Peyer's patch (tissue), 4 donors: ENCODE measurements at regions not wholly inside any gene's neighbourhood (a gene's known extent, or its start where the extent isn't known, plus 50 kb on each side); places are given as distances from the start of the nearest gene placed in this dataset.

Source experiments
- DNase-seq, 3 donors: peaks; one replicate each; pipeline ENCODE4 v3.0.0-alpha.2; 2017 to 2019
- H3K27ac ChIP-seq, 4 donors: fragments of 200-600 bp; sonication (generic); one replicate each; pipeline ENCODE4 v1.5.1; 2016 to 2019
- H3K27me3 ChIP-seq, 2 donors: fragments of 200-600 bp; sonication (generic); one replicate each; pipeline ENCODE4 v1.5.1; 2019
- H3K36me3 ChIP-seq, 3 donors: fragments of 200-600 bp; sonication (generic); one replicate each; pipeline ENCODE4 v1.5.1; 2016 to 2019
- H3K4me1 ChIP-seq, 4 donors: fragments of 200-600 bp; sonication (generic); one replicate each; pipeline ENCODE4 v1.5.1; 2016 to 2019
- H3K4me3 ChIP-seq, 4 donors: fragments of 200-600 bp; sonication (generic); 1 replicate in 3 of 4; 2 replicates in 1 of 4; pipeline ENCODE4 v1.5.1; 2016 to 2019; ENCODE audit warnings: mild to moderate bottlenecking in 1 of 4
- H3K9me3 ChIP-seq, 4 donors: fragments of 200-600 bp; sonication (generic); one replicate each; pipeline ENCODE4 v1.5.1; 2016 to 2019; ENCODE audit warnings: mild to moderate bottlenecking in 1 of 4
- POLR2A ChIP-seq, 2 donors: fragments of 450-650 bp; IDR thresholded peaks; one replicate each; pipeline ENCODE4 v1.5.1; 2017; ENCODE audit warnings: antibody characterized with exemption in 2 of 2, mild to moderate bottlenecking in 2 of 2, moderate library complexity in 2 of 2
- TF ChIP-seq, protein P1 (sequence below), 6 experiments: fragments of 450-650 bp in 4 of 6; fragments of 200-600 bp in 2 of 6; sonication (generic) in 1 of 6; IDR thresholded peaks; one replicate each; pipeline ENCODE4 v1.5.1; 2017 to 2019; ENCODE audit warnings: antibody characterized with exemption in 6 of 6, mild to moderate bottlenecking in 3 of 6, moderate library complexity in 1 of 6

GRCh38 chr2:29991086-29991485 lies 69.7 kb upstream of the ALK start:
- TF ChIP-seq POLR2A (IDR thresholded peaks at IDR 0.05), result no peak
- TF ChIP-seq, protein P1, sequence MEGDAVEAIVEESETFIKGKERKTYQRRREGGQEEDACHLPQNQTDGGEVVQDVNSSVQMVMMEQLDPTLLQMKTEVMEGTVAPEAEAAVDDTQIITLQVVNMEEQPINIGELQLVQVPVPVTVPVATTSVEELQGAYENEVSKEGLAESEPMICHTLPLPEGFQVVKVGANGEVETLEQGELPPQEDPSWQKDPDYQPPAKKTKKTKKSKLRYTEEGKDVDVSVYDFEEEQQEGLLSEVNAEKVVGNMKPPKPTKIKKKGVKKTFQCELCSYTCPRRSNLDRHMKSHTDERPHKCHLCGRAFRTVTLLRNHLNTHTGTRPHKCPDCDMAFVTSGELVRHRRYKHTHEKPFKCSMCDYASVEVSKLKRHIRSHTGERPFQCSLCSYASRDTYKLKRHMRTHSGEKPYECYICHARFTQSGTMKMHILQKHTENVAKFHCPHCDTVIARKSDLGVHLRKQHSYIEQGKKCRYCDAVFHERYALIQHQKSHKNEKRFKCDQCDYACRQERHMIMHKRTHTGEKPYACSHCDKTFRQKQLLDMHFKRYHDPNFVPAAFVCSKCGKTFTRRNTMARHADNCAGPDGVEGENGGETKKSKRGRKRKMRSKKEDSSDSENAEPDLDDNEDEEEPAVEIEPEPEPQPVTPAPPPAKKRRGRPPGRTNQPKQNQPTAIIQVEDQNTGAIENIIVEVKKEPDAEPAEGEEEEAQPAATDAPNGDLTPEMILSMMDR (IDR thresholded peaks at IDR 0.05), result no peak
- H3K27me3 ChIP-seq, result no peaks in the 10 kb centered on the region
- H3K4me3 ChIP-seq, result no peak overlapping the region
- no peaks in the 10 kb centered on the region for H3K9me3 ChIP-seq
- H3K27ac ChIP-seq, result no peak overlapping the region
- H3K36me3 ChIP-seq, result no peaks in the 10 kb centered on the region
- H3K4me1 ChIP-seq, result no peaks in the 10 kb centered on the region
- DNase-seq, result no peak

GRCh38 chr2:29995241-29995640 lies 73.9 kb upstream of the ALK start:
- TF ChIP-seq, protein P1 (IDR thresholded peaks at IDR 0.05), result no peak

GRCh38 chr2:30003128-30003527 lies 81.7 kb upstream of the ALK start:
- Histone ChIP-seq H3K27me3 (no peaks in the 10 kb centered on the region), H3K4me1 (no peaks in the 10 kb centered on the region), H3K4me3 (no peak overlapping the region), H3K27ac (no peak overlapping the region), H3K9me3 (no peaks in the 10 kb centered on the region), H3K36me3 (no peaks in the 10 kb centered on the region)
- DNase-seq, result no peak
- TF ChIP-seq, protein P1 (IDR thresholded peaks at IDR 0.05), result no peak
- TF ChIP-seq POLR2A (IDR thresholded peaks at IDR 0.05), result no peak

More at GRCh38 chr2:29995241-29995640, 73.9 kb upstream of the ALK start:
- no peaks in the 10 kb centered on the region for H3K4me1 ChIP-seq
- H3K4me3 ChIP-seq, result no peak overlapping the region
- H3K27me3 ChIP-seq, result no peaks in the 10 kb centered on the region
- DNase-seq, result no peak
- H3K27ac ChIP-seq, result no peak overlapping the region
- H3K9me3 ChIP-seq, result no peaks in the 10 kb centered on the region
- no peaks in the 10 kb centered on the region for H3K36me3 ChIP-seq

DNA sequence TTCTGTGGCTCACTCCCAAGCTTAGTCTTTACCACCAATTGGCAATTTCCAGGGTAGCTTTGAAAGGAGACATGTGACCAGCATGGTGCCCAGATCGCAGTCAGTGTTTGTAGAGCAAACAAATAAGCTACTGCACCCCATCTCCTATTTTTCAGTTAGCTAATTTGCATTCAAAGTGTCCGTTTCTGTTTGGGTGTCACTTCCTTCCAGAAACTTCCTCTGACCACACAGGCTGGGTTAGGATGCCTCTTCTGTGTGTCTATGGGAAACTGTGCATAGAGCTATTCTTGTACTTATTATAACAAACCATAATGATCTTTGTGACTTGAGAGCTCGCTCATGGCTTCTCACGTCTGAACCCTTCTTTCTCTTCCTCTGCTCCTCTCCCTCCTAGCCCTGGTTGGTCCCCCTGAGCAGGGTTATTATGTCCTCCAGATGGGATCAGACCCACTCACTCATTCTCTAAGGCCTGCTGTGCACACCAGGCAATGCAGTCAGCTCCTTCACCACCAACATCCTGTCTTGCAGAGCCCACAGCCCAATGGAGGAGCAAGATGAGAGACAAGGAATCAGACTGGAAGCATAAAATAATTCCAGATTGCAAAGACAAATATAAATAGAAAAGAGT lies 101.2 kb upstream of the ALK start:
- no peak overlapping the region for H3K4me3 ChIP-seq
- H3K4me1 ChIP-seq, result no peaks in the 10 kb centered on the region
- no peak for TF ChIP-seq POLR2A (IDR thresholded peaks at IDR 0.05)
- TF ChIP-seq, protein P1 (IDR thresholded peaks at IDR 0.05), result no peak
- no peaks in the 10 kb centered on the region for H3K27me3 ChIP-seq
- no peak overlapping the region for H3K27ac ChIP-seq
- H3K36me3 ChIP-seq, result no peaks in the 10 kb centered on the region
- no peaks in the 10 kb centered on the region for H3K9me3 ChIP-seq
- DNase-seq, result no peak

DNA sequence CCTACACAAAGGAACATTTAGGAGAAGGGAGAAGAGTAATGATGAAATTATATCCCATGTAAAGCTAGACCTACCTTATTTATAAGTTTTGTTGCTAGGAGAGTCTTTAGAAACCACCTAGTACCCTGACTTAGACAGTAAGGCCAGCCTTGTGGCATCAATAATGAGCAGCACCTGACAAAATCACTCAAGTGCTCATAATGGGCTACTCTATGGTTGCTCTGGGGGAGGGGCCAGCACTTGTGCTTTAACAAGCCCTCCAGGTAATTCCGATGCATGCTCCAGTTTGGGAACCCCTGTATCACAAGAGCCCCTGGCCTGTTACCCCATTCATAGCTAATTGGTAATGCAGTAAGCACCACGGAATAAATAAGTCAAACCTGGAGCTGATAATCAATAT lies 102.9 kb upstream of the ALK start:
- TF ChIP-seq, protein P1 (IDR thresholded peaks at IDR 0.05), result no peak
- TF ChIP-seq POLR2A (IDR thresholded peaks at IDR 0.05), result no peak
- no peak overlapping the region for H3K27ac ChIP-seq
- no peaks in the 10 kb centered on the region for H3K36me3 ChIP-seq
- no peaks in the 10 kb centered on the region for H3K9me3 ChIP-seq
- H3K4me1 ChIP-seq, result no peaks in the 10 kb centered on the region
- no peaks in the 10 kb centered on the region for H3K27me3 ChIP-seq
- no peak overlapping the region for H3K4me3 ChIP-seq
- no peak for DNase-seq
